IMR-90 (cell line): ENCODE measurements at regions not wholly inside any gene's neighbourhood (a gene's known extent, or its start where the extent isn't known, plus 50 kb on each side); places are given as distances from the start of the nearest gene placed in this dataset.

Experiments
- ATAC-seq: fragments of 200-7000 bp; cut with Tn5 transposase; 2 replicates; pipeline ENCODE4 v1.9.1; 2020; ENCODE audit warnings: low read depth, mild to moderate bottlenecking, moderate library complexity
- BruUV-seq: library from RNA; stranded (reverse); fragments of 400-500 nt; replicated peaks from 2 replicates; lab custom pipeline; 2021; lab: Mats Ljungman, UMichigan
- CTCF ChIA-PET: fragments of 300-600 bp; formaldehyde crosslinking; extraction: SDS; loops from one replicate; lab custom pipeline; 2021; ENCODE audit warnings: antibody characterized with exemption; lab: Yijun Ruan, JAX
- POLR2A ChIA-PET: fragments of 300-600 bp; sonication (Branson Sonifier 250); formaldehyde crosslinking; loops from one replicate; lab custom pipeline; 2022; ENCODE audit warnings: antibody characterized with exemption; ENCODE audit not compliant: unreplicated experiment; lab: Charles Lee
- DNase-seq: peaks from one replicate; pipeline ENCODE4 v3.0.0; 2013
- H2AFZ ChIP-seq: replicated peaks from 2 replicates; pipeline ENCODE3; 2013; ENCODE audit warnings: low read length, mild to moderate bottlenecking; ENCODE audit not compliant: poor library complexity
- H2AK5ac ChIP-seq: 2 replicates; pipeline ENCODE4 v1.6.1; 2013; ENCODE audit warnings: low read depth, low read length, inconsistent platforms
- H2AK9ac ChIP-seq: replicated peaks from 2 replicates; pipeline ENCODE3; 2013; ENCODE audit warnings: mild to moderate bottlenecking, low read depth, low read length, moderate library complexity; ENCODE audit not compliant: poor library complexity
- H2BK120ac ChIP-seq: 2 replicates; pipeline ENCODE4 v1.6.1; 2013; ENCODE audit warnings: low read depth, low read length, inconsistent platforms
- H2BK15ac ChIP-seq: 3 replicates; pipeline ENCODE4 v1.6.1; 2013; ENCODE audit warnings: low read depth, low read length, inconsistent platforms
- H2BK20ac ChIP-seq: 2 replicates; pipeline ENCODE4 v1.6.1; 2013; ENCODE audit warnings: low read depth, mild to moderate bottlenecking, inconsistent platforms, low read length, moderate library complexity
- H2BK5ac ChIP-seq: 2 replicates; pipeline ENCODE4 v1.6.1; 2013; ENCODE audit warnings: mild to moderate bottlenecking, low read depth, low read length, inconsistent platforms; ENCODE audit not compliant: poor library complexity, severe bottlenecking
- H3K14ac ChIP-seq: replicated peaks from 2 replicates; pipeline ENCODE4 v1.6.1; 2013; ENCODE audit warnings: low read depth, low read length, inconsistent platforms
- H3K18ac ChIP-seq: 2 replicates; pipeline ENCODE4 v1.6.1; 2013; ENCODE audit warnings: low read depth, low read length, control low read depth
- H3K23ac ChIP-seq: 2 replicates; pipeline ENCODE4 v1.6.1; 2013; ENCODE audit warnings: low read depth, low read length, inconsistent platforms
- H3K27ac ChIP-seq: 2 replicates; pipeline ENCODE4 v1.5.1; 2013; ENCODE audit warnings: mild to moderate bottlenecking, control low read depth, low read length; ENCODE audit not compliant: insufficient read depth
- H3K27me3 ChIP-seq: 2 replicates; pipeline ENCODE4 v1.6.1; 2013; ENCODE audit warnings: low read length; ENCODE audit not compliant: control insufficient read depth, insufficient read depth
- H3K36me3 ChIP-seq: 2 replicates; pipeline ENCODE4 v1.6.1; 2013; ENCODE audit warnings: low read length, mixed read lengths; ENCODE audit not compliant: control insufficient read depth, insufficient read depth
- H3K4ac ChIP-seq: 2 replicates; pipeline ENCODE4 v1.6.1; 2013; ENCODE audit warnings: low read depth, low read length, inconsistent platforms
- H3K4me1 ChIP-seq: 2 replicates; pipeline ENCODE4 v1.6.1; 2013; ENCODE audit warnings: low read length, mixed read lengths; ENCODE audit not compliant: control insufficient read depth, insufficient read depth
- H3K4me2 ChIP-seq: 2 replicates; pipeline ENCODE4 v1.6.1; 2013; ENCODE audit warnings: low read depth, mild to moderate bottlenecking, control low read depth, low read length, moderate library complexity
- H3K4me3 ChIP-seq: 2 replicates; pipeline ENCODE4 v1.5.1; 2013; ENCODE audit warnings: low read depth, mild to moderate bottlenecking, control low read depth, low read length, moderate library complexity; ENCODE audit not compliant: insufficient read depth
- H3K56ac ChIP-seq: 2 replicates; pipeline ENCODE4 v1.6.1; 2013; ENCODE audit warnings: low read length, inconsistent platforms; ENCODE audit not compliant: insufficient read depth; ENCODE audit errors: extremely low read depth
- H3K79me1 ChIP-seq, 2 experiments: 2 replicates each; pipeline ENCODE4 v1.6.1; 2013; ENCODE audit warnings: low read length in 2 of 2, inconsistent platforms in 1 of 2, low read depth in 1 of 2
- H3K9ac ChIP-seq: 2 replicates; pipeline ENCODE4 v1.6.1; 2013; ENCODE audit warnings: low read depth, low read length, control low read depth
- H3K9me1 ChIP-seq: 2 replicates; pipeline ENCODE4 v1.6.1; 2013; ENCODE audit warnings: low read length, inconsistent platforms; ENCODE audit not compliant: insufficient read depth
- H3K9me3 ChIP-seq: 2 replicates; pipeline ENCODE4 v1.6.1; 2013; ENCODE audit warnings: low read length; ENCODE audit not compliant: control insufficient read depth, insufficient read depth
- H4K20me1 ChIP-seq: 2 replicates; pipeline ENCODE4 v1.6.1; 2013; ENCODE audit warnings: low read length, inconsistent platforms; ENCODE audit not compliant: insufficient read depth
- H4K5ac ChIP-seq: 2 replicates; pipeline ENCODE4 v1.6.1; 2013; ENCODE audit warnings: mild to moderate bottlenecking, low read depth, low read length, control low read depth
- H4K8ac ChIP-seq, 2 experiments: 2 replicates each; pipeline ENCODE4 v1.6.1; 2013; ENCODE audit warnings: low read depth in 2 of 2, low read length in 2 of 2, control low read depth in 1 of 2, inconsistent platforms in 1 of 2
- H4K91ac ChIP-seq: 2 replicates; pipeline ENCODE4 v1.6.1; 2013; ENCODE audit warnings: low read depth, low read length, inconsistent platforms; ENCODE audit not compliant: insufficient read depth
- BHLHE40 ChIP-seq: fragments of 150-350 bp; IDR thresholded peaks from 2 replicates; pipeline ENCODE4 v1.6.1; 2016; ENCODE audit warnings: mild to moderate bottlenecking, low read depth, low read length
- CHD1 ChIP-seq: IDR thresholded peaks from 2 replicates; pipeline ENCODE4 v1.6.1; 2012; ENCODE audit warnings: low read depth, low read length, improper control_type of control experiment
- ELK1 ChIP-seq: fragments of 150-350 bp; IDR thresholded peaks from 2 replicates; pipeline ENCODE4 v1.6.1; 2016; ENCODE audit warnings: low read depth, mild to moderate bottlenecking, low read length, moderate library complexity, borderline replicate concordance
- FOS ChIP-seq: fragments of 150-350 bp; IDR thresholded peaks from 2 replicates; pipeline ENCODE4 v1.6.1; 2016; ENCODE audit warnings: low read depth, low read length
- MAFK ChIP-seq: IDR thresholded peaks from 2 replicates; pipeline ENCODE4 v1.6.1; 2012; ENCODE audit warnings: low read depth, low read length, improper control_type of control experiment
- MAZ ChIP-seq: IDR thresholded peaks from 2 replicates; pipeline ENCODE4 v1.6.1; 2012; ENCODE audit warnings: low read depth, mild to moderate bottlenecking, low read length, improper control_type of control experiment, moderate library complexity, borderline replicate concordance
- NFE2L2 ChIP-seq: fragments of 150-350 bp; IDR thresholded peaks from 2 replicates; pipeline ENCODE4 v1.6.1; 2016; ENCODE audit warnings: low read depth, mild to moderate bottlenecking, low read length
- POLR2A ChIP-seq: IDR thresholded peaks from 2 replicates; pipeline ENCODE4 v1.6.1; 2012; ENCODE audit warnings: mild to moderate bottlenecking, low read depth, low read length
- RCOR1 ChIP-seq: IDR thresholded peaks from 2 replicates; pipeline ENCODE4 v1.6.1; 2012; ENCODE audit warnings: mild to moderate bottlenecking, low read length, improper control_type of control experiment; ENCODE audit not compliant: insufficient replicate concordance
- SMC3 ChIP-seq: fragments of 150-350 bp; IDR thresholded peaks from 2 replicates; pipeline ENCODE4 v1.6.1; 2016; ENCODE audit warnings: low read depth, mild to moderate bottlenecking, antibody characterized with exemption, low read length, moderate library complexity
- USF2 ChIP-seq: fragments of 150-350 bp; IDR thresholded peaks from 2 replicates; pipeline ENCODE4 v1.6.1; 2017; ENCODE audit warnings: mild to moderate bottlenecking, antibody characterized with exemption, low read length, low read depth
- WGBS, 2 experiments: methylation state at CpG; one replicate each; pipeline versions ENCODE4 v1.1.5 to v1.1.7; 2013; ENCODE audit warnings: missing lambda C conversion rate in 2 of 2; ENCODE audit not compliant: insufficient read length in 1 of 2; ENCODE audit errors: extremely low coverage in 2 of 2; 5-methylcytosine and 5-hydroxymethylcytosine counted together
- dilution Hi-C: fragments of 300-500 bp; cut with HindIII; formaldehyde crosslinking; loops from one replicate; pipeline ENCODE4 v1.14.3; 2018; ENCODE audit warnings: low sequenced_read_pairs; ENCODE audit not compliant: unreplicated experiment
- in situ Hi-C: fragments of 300-500 bp; cut with MboI; formaldehyde crosslinking; loops from 3 replicates; pipeline ENCODE4 v1.14.3; 2019; ENCODE audit warnings: low sequenced_read_pairs, inconsistent platforms, mixed read lengths
- intact Hi-C: fragments of 100-400 bp; cut with micrococcal nuclease; formaldehyde crosslinking; loops from 2 replicates; pipeline ENCODE4 v1.10.0; 2022

- intact Hi-C loops = no loop called here
- no peak overlapping the region for H3K4me3 ChIP-seq
- H2BK15ac ChIP-seq = no peak overlapping the region
- in situ Hi-C loops = no loop called here
- H2BK20ac ChIP-seq = no peak overlapping the region
- H2BK5ac ChIP-seq = no peak overlapping the region
- H3K9ac ChIP-seq = no peak overlapping the region
- ChIA-PET POLR2A (no interaction called here), CTCF (no interaction called here)
- H4K91ac ChIP-seq = no peak overlapping the region
- H3K23ac ChIP-seq = no peak overlapping the region
- no peaks in the 10 kb centered on the region for H3K9me1 ChIP-seq
- H3K4ac ChIP-seq = no peak overlapping the region
- no peaks in the 10 kb centered on the region for H4K20me1 ChIP-seq
- no CpG with 5 or more reads among the region's 2 CpGs for WGBS, 2 experiments
- no peaks in the 10 kb centered on the region for H3K4me1 ChIP-seq
- H3K9me3 ChIP-seq = peaks cover 4% of the 10 kb centered on the region
- H3K27ac ChIP-seq = no peak overlapping the region
- DNase-seq = no peak
- no peak overlapping the region for H3K18ac ChIP-seq
- H4K8ac ChIP-seq = no peak overlapping the region
- no peaks in the 10 kb centered on the region for H3K36me3 ChIP-seq
- H2AK9ac ChIP-seq = no peak overlapping the region
- no TSS peak for BruUV-seq
- H3K27me3 ChIP-seq = no peaks in the 10 kb centered on the region
- H3K14ac ChIP-seq = no peak overlapping the region
- H4K5ac ChIP-seq = no peak overlapping the region
- no peak overlapping the region for H2BK120ac ChIP-seq
- dilution Hi-C loops = no loop called here
- no peak overlapping the region for H3K56ac ChIP-seq
- H2AFZ ChIP-seq = no peak overlapping the region
- H3K79me1 ChIP-seq = no peaks in the 10 kb centered on the region
- no peak overlapping the region for H2AK5ac ChIP-seq
- ATAC-seq = no peak
- TF ChIP-seq ELK1 = no peak
- no peak for TF ChIP-seq NFE2L2
- no peak for TF ChIP-seq MAFK
- no peak for TF ChIP-seq USF2
- TF ChIP-seq MAZ = no peak
- no peak for TF ChIP-seq BHLHE40
- no peak for TF ChIP-seq RCOR1
- TF ChIP-seq SMC3 = no peak
- TF ChIP-seq CHD1 = no peak
- no peak for TF ChIP-seq POLR2A
- TF ChIP-seq FOS = no peak
- no peak overlapping the region for H3K4me2 ChIP-seq
These were observed 1652.3 kb upstream of the WWC1 start for GRCh38 chr5:166639151-166639550.
